GM12892 (cell line): ENCODE measurements at regions not wholly inside any gene's neighbourhood (a gene's known extent, or its start where the extent isn't known, plus 50 kb on each side); places are given as distances from the start of the nearest gene placed in this dataset.
"Not testable (repeated sequence)": the region's sequence is repeated elsewhere in the genome, so short reads cannot be mapped to it uniquely, and the experiment has no call there.

ENCODE experiments used
- DNase-seq: peaks from one replicate; pipeline ENCODE4 v3.0.0; 2011; ENCODE audit not compliant: insufficient read length
- FAIRE-seq: peaks from 2 replicates; lab custom pipeline; 2011; peaks lifted over from hg19 to GRCh38; lab: Jason Lieb, UNC
- POLR2A ChIP-seq: IDR thresholded peaks from 2 replicates; pipeline ENCODE4 v1.6.1; 2011; ENCODE audit warnings: low read depth, low read length, control low read depth
- POLR2AphosphoS5 ChIP-seq: IDR thresholded peaks from 2 replicates; pipeline ENCODE4 v1.6.1; 2011; ENCODE audit warnings: low read depth, low read length, control low read depth
- TAF1 ChIP-seq: IDR thresholded peaks from 2 replicates; pipeline ENCODE4 v1.6.1; 2011; ENCODE audit warnings: low read depth, mild to moderate bottlenecking, control low read depth, low read length, borderline replicate concordance

- DNase-seq (no peak), FAIRE-seq (no peak)
- no peak for TF ChIP-seq TAF1
- TF ChIP-seq POLR2AphosphoS5 = no peak
- no peak for TF ChIP-seq POLR2A
Observed at GRCh38 chr7:67619175-67619574, 622.5 kb downstream of the TYW1 start.

- no peak for TF ChIP-seq POLR2AphosphoS5
- TF ChIP-seq TAF1 = no peak
- no peak for TF ChIP-seq POLR2A
- no peak for FAIRE-seq
- no peak for DNase-seq
Observed at GRCh38 chr7:67620216-67620933, 623.7 kb downstream of the TYW1 start.

DNA sequence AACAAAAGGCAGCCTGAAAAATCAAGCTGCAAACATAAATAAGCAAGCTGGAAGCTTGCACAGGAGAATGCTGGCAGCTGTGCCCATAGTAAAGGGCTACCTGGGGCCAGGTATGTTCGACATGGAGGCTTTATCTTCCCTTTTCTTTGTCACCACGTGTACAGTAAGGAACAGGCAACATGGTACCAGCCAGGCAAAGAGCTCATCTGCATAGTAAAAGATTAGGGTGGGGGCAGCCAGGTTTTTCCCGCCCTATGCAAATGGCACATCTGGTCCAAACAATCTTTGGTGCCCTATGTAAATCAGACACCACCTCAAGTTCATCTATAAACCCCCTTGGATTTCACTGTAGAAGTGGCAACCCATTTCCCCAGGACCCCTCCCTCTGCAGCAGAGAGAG is 625.1 kb downstream of the TYW1 start:
- no peak for DNase-seq
- TF ChIP-seq TAF1 (no peak), POLR2AphosphoS5 (no peak), POLR2A (no peak)
- FAIRE-seq = no peak

DNA sequence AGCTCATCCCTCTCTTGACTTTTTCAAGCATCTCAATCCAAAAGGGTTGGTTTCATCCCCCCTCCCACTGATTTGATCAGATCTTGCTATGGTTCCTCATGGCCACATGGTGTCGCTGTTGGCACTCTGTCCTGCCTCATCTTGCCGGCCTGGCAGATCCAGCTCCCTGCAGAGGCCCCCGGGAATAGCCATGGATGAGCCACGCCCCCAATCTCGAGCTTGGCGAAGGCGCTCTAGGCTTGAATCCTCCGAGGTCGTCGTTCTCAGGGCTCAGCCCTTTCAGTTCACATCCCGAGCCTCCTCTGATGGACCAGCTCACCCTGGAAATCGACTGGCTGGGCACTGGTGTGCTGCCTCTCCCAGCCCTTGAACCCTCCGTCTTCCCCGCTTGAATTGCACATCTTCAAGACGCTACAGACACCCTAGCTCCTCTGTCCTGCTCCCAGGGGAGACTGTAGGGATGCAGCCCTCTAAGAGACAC is 628.7 kb downstream of the TYW1 start:
- DNase-seq (peak; percentile 21), FAIRE-seq (no peak)
- no peak for TF ChIP-seq POLR2A
- no peak for TF ChIP-seq TAF1
- no peak for TF ChIP-seq POLR2AphosphoS5

DNA sequence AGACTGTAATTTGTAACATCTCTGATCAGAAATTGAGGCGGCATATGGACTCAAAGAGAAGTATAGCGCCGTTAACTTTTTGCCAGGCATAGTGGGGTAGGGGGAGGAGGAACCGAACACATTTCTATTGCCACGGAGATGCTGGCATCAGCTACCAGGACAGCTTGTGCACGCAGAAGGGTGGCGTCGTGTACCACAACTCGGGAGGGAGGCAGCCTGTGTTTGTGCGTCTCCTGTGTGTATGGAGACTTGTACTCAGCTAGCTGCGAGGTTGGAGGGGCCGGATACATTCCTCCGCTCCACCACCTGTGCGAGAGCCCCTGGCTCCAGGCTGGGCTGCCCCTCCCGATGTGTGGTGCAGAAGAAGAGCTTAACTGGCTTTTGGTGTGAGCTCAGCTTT is 634.8 kb downstream of the TYW1 start:
- TF ChIP-seq TAF1 = no peak
- no peak for TF ChIP-seq POLR2AphosphoS5
- TF ChIP-seq POLR2A = no peak
- FAIRE-seq (no peak), DNase-seq (no peak)

DNA sequence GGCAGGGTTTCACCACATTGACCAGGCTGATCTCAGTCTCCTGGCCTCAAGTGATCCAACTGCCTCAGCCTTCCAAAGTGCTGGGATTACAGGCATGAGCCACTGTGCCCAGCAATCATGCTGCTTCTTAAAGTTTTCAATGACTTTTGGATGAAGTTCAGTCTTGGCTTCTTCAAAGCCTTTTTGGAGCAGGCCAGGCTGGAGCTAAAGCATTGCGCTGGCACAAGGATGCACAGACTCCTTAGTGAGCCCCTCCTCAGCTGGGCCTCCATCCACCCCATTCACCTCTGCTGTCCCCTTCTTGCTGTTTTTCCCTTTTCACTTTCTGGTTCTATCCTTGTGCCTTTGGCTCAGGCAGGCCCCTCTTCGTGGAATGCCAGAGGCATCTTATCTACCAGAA is 638.6 kb downstream of the TYW1 start:
- no peak for TF ChIP-seq TAF1
- TF ChIP-seq POLR2AphosphoS5 = no peak
- TF ChIP-seq POLR2A = no peak
- DNase-seq (no peak), FAIRE-seq (no peak)

DNA sequence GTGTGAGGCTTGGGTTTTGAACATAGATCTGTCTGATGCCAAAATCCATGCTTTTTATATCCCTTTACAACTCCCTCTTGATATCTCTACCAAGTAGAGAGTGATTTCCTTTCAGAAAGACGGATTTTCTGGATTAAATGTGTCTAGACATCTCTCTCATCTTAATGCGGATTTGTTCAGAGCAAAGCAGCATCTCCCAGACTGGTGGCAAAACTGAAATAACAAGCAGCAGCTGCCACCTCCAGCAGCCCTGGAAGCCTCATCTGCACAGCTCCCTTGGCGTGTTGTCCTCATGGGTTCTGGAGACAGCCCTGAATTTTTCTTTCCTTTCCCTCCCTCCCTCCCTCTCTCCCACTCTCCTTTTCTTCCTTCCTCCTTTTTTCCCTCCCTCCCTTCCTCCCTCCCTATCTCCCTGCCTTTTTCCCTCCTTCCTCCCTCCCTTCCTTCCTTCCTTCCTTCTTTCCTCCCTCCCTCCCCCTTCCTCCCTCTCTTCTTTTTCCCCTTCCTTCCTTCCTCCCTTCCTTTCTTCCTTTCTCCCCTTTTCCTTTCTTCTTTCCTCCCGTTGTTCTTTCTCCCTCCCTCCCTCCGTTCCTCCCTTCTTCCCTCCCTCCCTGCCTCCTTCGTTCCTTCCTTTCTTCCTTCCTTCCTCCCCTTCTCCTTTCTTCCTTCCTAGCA is 639.9 kb downstream of the TYW1 start:
- no peak for TF ChIP-seq POLR2A
- no peak for TF ChIP-seq POLR2AphosphoS5
- TF ChIP-seq TAF1 = no peak
- FAIRE-seq = no peak
- DNase-seq = no peak

- TF ChIP-seq POLR2A (no peak), POLR2AphosphoS5 (no peak), TAF1 (no peak)
- FAIRE-seq (no peak), DNase-seq (no peak)
Observed at GRCh38 chr7:67637023-67637358, 640.4 kb downstream of the TYW1 start.

GRCh38 chr7:67642542-67642941 is 645.9 kb downstream of the TYW1 start:
- not testable (repeated sequence) for DNase-seq, FAIRE-seq

GRCh38 chr7:67644151-67644550 is 647.5 kb downstream of the TYW1 start:
- no peak for TF ChIP-seq POLR2AphosphoS5
- no peak for TF ChIP-seq POLR2A
- no peak for TF ChIP-seq TAF1
- no peak for FAIRE-seq
- no peak for DNase-seq

GRCh38 chr7:67652937-67653336 is 656.3 kb downstream of the TYW1 start:
- no peak for TF ChIP-seq TAF1
- TF ChIP-seq POLR2A = no peak
- TF ChIP-seq POLR2AphosphoS5 = no peak
- FAIRE-seq (no peak), DNase-seq (no peak)

DNA sequence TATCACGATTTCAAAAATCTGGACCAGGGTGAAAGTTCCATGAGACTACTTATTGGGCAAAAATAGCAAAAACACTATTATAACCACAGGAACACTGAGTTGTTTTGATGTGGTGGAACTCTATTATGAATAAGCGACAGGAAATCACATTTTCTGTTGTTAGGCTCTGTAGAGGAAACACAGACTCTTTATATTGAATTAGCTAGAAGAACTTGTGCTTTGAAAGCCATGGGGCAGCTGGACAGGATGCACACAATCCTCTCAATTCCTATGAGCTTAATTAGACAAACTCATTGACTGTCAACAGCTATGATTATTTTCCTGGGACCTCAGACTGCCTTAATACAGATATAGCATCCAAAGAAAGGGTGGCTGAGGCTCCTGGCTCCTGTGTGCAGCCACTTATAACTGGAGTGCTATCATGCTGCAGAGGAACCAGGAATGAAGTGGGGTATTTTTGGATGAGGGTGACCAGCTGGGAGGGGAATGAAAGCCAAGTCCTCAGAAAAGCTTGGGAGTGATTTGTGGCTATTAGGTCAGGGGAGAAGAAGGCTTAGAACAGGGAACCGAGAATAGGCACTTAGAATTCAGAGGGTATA is 657.3 kb downstream of the TYW1 start:
- no peak for FAIRE-seq
- no peak for TF ChIP-seq POLR2AphosphoS5
- TF ChIP-seq TAF1 = no peak
- no peak for TF ChIP-seq POLR2A
- DNase-seq = no peak
